ENCODE measurements at regions not wholly inside any gene's neighbourhood (a gene's known extent, or its start where the extent isn't known, plus 50 kb on each side); places are given as distances from the start of the nearest gene placed in this dataset.

DNA sequence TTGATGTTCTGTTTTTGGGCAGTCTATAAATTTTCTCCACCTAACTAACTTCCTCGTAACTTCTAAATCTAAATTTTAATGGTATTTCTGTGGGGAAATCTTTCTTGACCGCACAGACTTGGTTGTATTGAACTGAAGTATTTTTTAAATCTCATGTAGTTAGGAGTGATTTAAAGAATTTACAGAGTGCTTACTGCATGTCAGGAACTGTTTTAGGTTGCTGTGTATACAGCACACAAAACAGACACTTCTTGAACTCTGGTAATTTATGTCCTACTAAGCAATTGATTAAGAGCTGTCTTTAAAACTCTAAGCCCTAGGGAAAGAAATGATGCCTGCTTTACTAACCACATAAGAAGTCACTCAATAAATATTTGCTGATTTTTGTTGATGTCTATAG lies 1350.2 kb downstream of the ZPLD1 start:
- Histone ChIP-seq H3K27me3 (ENCODE audit: insufficient read depth, low read depth, severe bottlenecking) (no peaks in the 10 kb centered on the region), H3K9me3 (ENCODE audit: severe bottlenecking) (no peaks in the 10 kb centered on the region), H3K27ac (no peak overlapping the region), H3K36me3 (no peaks in the 10 kb centered on the region), H3K4me3 (ENCODE audit: low read depth, low read length) (no peak overlapping the region)
- no peak for DNase-seq
- TF ChIP-seq, protein P1, sequence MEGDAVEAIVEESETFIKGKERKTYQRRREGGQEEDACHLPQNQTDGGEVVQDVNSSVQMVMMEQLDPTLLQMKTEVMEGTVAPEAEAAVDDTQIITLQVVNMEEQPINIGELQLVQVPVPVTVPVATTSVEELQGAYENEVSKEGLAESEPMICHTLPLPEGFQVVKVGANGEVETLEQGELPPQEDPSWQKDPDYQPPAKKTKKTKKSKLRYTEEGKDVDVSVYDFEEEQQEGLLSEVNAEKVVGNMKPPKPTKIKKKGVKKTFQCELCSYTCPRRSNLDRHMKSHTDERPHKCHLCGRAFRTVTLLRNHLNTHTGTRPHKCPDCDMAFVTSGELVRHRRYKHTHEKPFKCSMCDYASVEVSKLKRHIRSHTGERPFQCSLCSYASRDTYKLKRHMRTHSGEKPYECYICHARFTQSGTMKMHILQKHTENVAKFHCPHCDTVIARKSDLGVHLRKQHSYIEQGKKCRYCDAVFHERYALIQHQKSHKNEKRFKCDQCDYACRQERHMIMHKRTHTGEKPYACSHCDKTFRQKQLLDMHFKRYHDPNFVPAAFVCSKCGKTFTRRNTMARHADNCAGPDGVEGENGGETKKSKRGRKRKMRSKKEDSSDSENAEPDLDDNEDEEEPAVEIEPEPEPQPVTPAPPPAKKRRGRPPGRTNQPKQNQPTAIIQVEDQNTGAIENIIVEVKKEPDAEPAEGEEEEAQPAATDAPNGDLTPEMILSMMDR (IDR thresholded peaks at IDR 0.05; ENCODE audit: low read depth, low read length), result no peak

GRCh38 chr3:103785537-103785936 lies 1350.7 kb downstream of the ZPLD1 start:
- Histone ChIP-seq H3K27me3 (ENCODE audit: insufficient read depth, low read depth, severe bottlenecking) (no peaks in the 10 kb centered on the region), H3K36me3 (no peaks in the 10 kb centered on the region), H3K9me3 (ENCODE audit: severe bottlenecking) (peaks cover 3% of the 10 kb centered on the region), H3K4me3 (ENCODE audit: low read depth, low read length) (no peak overlapping the region), H3K27ac (no peak overlapping the region)
- TF ChIP-seq, protein P1 (IDR thresholded peaks at IDR 0.05; ENCODE audit: low read depth, low read length), result no peak
- no peak for DNase-seq

DNA sequence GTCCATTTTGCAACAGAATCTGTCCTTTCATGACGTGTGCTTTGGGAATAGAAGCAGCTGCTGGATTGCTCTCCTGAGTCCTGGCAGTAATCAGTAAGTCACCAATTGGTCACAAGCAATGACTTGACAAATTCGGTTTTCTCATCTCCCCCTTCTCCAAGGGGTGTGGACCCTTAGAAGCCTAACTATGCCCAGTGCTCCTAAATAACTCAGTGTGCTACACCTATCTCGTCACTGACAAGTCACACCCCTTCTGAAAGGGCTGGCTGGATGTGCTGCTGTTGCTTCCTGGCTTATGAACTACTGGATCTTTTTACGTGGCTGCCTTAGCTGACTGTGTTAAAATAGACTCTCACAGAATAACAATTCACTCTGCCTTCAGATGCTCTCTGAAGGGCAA lies 1351.5 kb downstream of the ZPLD1 start:
- no peaks in the 10 kb centered on the region for H3K27me3 ChIP-seq (ENCODE audit: insufficient read depth, low read depth, severe bottlenecking)
- TF ChIP-seq, protein P1 (IDR thresholded peaks at IDR 0.05; ENCODE audit: low read depth, low read length), result no peak

GRCh38 chr3:103787164-103787871 lies 1352.5 kb downstream of the ZPLD1 start:
- H3K27me3 ChIP-seq (ENCODE audit: insufficient read depth, low read depth, severe bottlenecking), result no peaks in the 10 kb centered on the region
- H3K36me3 ChIP-seq, result no peaks in the 10 kb centered on the region
- DNase-seq, result no peak
- H3K27ac ChIP-seq, result no peak overlapping the region
- H3K9me3 ChIP-seq (ENCODE audit: severe bottlenecking), result peaks cover 3% of the 10 kb centered on the region
- TF ChIP-seq, protein P1 (IDR thresholded peaks at IDR 0.05; ENCODE audit: low read depth, low read length), result no peak
- no peak overlapping the region for H3K4me3 ChIP-seq (ENCODE audit: low read depth, low read length)

More for the DNA sequence above, 1351.5 kb downstream of the ZPLD1 start:
- Histone ChIP-seq H3K27ac (no peak overlapping the region), H3K36me3 (no peaks in the 10 kb centered on the region), H3K4me3 (ENCODE audit: low read depth, low read length) (no peak overlapping the region), H3K9me3 (ENCODE audit: severe bottlenecking) (peaks cover 3% of the 10 kb centered on the region)
- DNase-seq, result no peak

DNA sequence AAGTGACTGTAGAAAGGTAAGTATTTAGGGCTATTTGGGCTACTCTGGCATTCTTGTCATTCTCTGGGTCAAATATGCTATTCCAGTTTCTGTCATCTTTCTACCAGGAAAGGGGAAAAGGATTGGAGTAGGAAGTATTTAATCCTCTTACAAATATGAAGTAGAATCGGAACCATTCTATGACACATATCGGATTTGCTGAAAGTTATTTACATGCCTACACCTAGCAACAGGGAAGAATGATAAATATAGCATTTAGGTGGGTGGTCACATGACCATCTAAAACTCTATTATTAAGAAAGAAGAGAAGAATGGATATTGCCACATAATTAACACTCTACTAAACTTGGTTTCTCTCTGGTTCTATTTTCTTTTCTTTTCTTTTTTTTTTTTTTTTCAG lies 1353.1 kb downstream of the ZPLD1 start:
- DNase-seq, result no peak
- H3K9me3 ChIP-seq (ENCODE audit: severe bottlenecking), result peaks cover 3% of the 10 kb centered on the region
- TF ChIP-seq, protein P1 (IDR thresholded peaks at IDR 0.05; ENCODE audit: low read depth, low read length), result no peak
- H3K27ac ChIP-seq, result no peak overlapping the region
- no peak overlapping the region for H3K4me3 ChIP-seq (ENCODE audit: low read depth, low read length)
- H3K27me3 ChIP-seq (ENCODE audit: insufficient read depth, low read depth, severe bottlenecking), result no peaks in the 10 kb centered on the region
- no peaks in the 10 kb centered on the region for H3K36me3 ChIP-seq
